Brain pericyte (primary cell): ENCODE measurements at regions not wholly inside any gene's neighbourhood (a gene's known extent, or its start where the extent isn't known, plus 50 kb on each side); places are given as distances from the start of the nearest gene placed in this dataset.

Source experiments
- DNase-seq: peaks from one replicate; pipeline ENCODE4 v3.0.0-alpha.2; 2012; ENCODE audit warnings: low read depth, low spot score

DNA sequence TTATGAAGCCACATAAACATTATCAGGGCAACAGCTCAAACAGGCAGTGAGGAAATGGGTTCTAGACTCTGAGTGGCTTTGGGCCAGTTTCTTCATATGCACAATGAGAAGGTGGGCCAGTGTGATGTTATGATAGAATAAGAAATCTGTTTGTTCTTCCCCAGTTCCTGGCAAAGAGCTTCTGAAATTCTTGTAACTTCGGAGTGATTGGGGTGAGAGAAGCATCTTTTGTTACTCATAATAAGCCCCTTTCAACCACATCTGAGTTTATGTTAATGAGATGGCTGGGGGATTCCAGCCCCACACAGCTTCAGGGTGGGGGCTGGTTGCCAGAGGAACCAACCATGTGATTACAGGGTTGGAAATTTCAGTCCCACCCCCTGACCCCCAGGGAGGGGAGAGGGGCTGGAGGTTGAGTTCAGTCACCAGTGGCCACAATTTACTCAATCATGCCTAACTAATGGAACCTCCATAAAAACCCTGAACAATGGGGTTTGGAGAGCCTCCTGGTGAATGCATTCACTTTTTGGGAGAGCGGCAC is 57.0 kb upstream of the FRMD4B start:
- no peak for DNase-seq

DNA sequence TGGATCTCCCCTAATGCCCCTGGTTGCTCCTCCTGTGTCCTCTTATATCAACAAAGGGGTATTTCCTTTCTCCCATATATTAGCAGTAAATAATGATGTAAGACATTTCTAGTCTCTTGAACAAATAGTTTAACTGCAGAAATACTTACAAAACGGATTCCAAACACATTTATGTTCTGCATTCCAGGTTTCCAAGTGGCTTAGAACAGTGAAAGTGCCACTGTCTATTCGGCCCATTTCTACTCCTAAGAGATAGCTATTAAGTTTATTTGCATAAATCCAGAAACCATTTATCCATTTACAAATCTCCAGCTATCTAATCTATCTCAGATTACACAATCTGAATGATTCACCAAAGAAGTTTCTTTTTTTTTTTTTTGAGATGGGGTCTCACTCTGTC is 55.8 kb upstream of the FRMD4B start:
- no peak for DNase-seq

DNA sequence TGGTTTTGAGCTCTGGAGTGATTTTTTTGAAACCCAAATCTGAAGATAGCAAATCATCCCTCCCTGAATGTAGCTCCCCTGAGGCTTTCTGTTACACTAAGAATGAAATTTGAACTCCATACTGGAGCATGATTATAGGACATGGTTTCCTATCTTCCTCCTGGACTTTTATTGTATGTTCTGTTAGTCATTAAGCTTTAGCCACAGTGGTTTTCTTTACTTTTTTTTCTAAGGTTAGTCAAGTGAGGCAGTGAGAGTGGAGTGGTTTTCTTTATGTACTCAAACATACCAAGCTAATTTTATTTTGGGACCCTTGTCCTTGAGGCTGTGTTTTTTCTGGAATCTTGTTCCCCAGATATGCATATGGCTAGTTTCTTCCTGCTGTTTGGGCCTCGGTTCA is 55.2 kb upstream of the FRMD4B start:
- DNase-seq: no peak

DNA sequence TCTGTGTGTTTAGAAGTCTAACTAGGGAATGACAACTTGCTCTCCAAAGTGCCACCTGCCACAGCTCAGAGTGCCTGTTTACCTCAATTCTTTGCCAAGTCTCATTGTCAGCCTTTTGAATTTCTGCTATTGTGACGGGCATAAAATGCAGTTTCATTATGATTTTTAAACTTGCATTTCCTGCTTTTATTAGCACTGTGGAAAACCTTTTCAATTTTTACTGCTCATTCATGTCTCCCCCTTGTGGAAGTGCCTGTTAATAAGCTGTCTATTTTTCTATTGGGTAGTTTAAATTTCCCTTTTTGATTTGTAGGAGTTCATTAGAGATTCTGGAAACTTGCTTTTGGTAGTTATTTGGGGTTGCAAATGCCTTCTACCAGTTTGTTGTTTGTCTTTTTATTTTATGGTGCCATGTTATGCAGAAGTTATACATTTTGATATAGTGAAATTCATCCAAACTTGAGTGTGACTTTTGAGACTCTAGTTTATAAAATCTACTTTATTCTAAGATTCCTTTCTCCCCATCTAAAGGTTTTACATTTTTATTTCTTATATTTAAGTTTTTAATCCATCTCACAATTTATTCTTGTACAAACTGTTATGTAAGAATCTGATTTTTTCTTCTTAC is 53.9 kb upstream of the FRMD4B start:
- no peak for DNase-seq

DNA sequence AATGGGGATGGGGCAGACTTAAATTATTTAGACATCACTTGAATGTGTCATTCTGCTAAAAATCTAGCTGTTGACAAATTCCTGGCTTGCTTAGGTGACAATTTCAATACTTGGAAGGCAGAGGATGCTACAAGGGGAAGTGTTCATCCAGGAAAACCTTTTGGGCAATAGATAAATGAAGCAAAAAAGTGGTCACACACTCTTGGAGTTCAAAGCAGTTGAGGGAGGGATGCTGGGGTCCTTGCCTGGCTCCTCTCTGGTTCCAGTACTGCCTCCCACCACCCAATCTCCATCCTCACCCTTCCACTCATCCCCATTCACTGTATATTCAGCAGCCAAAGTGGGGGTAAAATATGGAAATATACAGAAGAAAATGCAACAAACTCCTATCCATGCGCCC is 52.6 kb upstream of the FRMD4B start:
- DNase-seq: no peak

DNA sequence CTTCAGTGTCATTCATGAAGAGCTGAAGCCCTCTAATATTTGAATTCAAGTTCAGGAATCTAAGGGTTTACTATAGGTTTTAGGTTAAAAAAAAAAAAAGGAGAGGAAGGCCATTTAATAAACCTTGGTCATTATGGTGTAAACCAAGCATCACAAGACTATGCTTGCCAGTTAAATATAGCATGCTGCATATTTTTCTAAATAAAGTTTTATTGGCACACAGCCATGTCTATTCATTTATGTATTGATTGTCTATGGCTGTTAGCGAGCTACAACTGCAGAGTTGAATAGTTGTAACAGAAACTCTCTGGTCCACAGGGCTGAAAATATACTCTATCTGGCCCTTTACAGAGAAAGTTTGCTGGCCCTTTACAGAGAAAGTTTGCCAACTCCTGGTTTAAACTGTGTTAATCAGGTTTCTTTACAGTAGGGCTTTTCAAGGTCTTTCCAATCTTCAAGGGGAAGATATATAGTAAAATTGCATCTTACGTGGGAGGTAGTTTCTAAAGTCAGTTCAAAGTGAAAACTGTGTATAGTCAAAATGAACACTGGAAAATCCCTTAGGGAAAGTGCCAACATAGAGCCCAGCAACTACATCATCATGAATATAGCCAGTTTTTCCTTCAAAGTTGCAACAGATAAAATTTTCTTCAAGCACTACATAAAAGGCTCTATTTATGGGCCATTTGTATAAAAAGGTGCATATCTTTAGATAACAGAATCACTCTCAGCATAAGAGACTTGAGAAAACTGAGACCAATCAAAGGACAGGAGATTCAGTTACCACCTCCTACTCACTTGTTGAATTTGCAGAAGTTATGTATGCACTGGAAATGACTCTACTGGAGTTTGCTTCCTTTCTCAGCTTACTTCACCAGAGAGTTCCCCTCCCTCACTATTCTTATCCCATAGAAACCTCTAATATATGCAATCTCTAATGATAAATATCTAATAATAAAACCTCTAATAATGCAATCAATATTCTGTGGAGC is 49.7 kb upstream of the FRMD4B start:
- no peak for DNase-seq
